Natural killer cell (primary cell): ENCODE measurements at regions not wholly inside any gene's neighbourhood (a gene's known extent, or its start where the extent isn't known, plus 50 kb on each side); places are given as distances from the start of the nearest gene placed in this dataset.

Experiments
- ATAC-seq, 3 donors: fragments of 150-1000 bp in 2 of 3; fragments of 200-7000 bp in 1 of 3; cut with Tn5 transposase; 1 replicate in 1 of 3; 2 replicates in 2 of 3; pipeline ENCODE4 v1.10.0; 2021; ENCODE audit warnings: mild to moderate bottlenecking in 2 of 3, moderate library complexity in 2 of 3
- DNase-seq, 2 donors: peaks; one replicate each; pipeline versions ENCODE4 v3.0.0 to v3.0.0-alpha.2; 2013 to 2021; ENCODE audit warnings: mixed read lengths in 1 of 2
- H3K27ac ChIP-seq: one replicate; pipeline ENCODE4 v1.5.1; 2013; ENCODE audit warnings: mild to moderate bottlenecking, low read length
- H3K27me3 ChIP-seq: one replicate; pipeline ENCODE4 v1.6.1; 2013; ENCODE audit warnings: low read length; ENCODE audit not compliant: control insufficient read depth, insufficient read depth
- H3K36me3 ChIP-seq: one replicate; pipeline ENCODE4 v1.6.1; 2013; ENCODE audit warnings: low read length; ENCODE audit not compliant: control insufficient read depth, insufficient read depth
- H3K4me1 ChIP-seq: one replicate; pipeline ENCODE4 v1.6.1; 2013; ENCODE audit warnings: low read length; ENCODE audit not compliant: control insufficient read depth, insufficient read depth
- H3K4me3 ChIP-seq: one replicate; pipeline ENCODE4 v1.5.1; 2013; ENCODE audit warnings: low read length
- H3K9me3 ChIP-seq: one replicate; pipeline ENCODE4 v1.6.1; 2013; ENCODE audit warnings: low read length; ENCODE audit not compliant: control insufficient read depth, insufficient read depth
- H3K27ac Mint-ChIP-seq, 2 donors: one replicate each; pipeline ENCODE4 v1.8.0; 2022; ENCODE audit warnings: mild to moderate bottlenecking in 2 of 2, mixed read lengths in 2 of 2, moderate library complexity in 1 of 2
- H3K27me3 Mint-ChIP-seq, 2 donors: one replicate each; pipeline ENCODE4 v1.8.0; 2022; ENCODE audit warnings: low read depth in 2 of 2, mixed read lengths in 2 of 2
- H3K36me3 Mint-ChIP-seq: one replicate; pipeline ENCODE4 v1.8.0; 2022; ENCODE audit warnings: mixed read lengths
- H3K4me1 Mint-ChIP-seq, 2 donors: one replicate each; pipeline ENCODE4 v1.8.0; 2022; ENCODE audit warnings: mixed read lengths in 2 of 2
- H3K4me3 Mint-ChIP-seq: one replicate; pipeline ENCODE4 v1.8.0; 2022; ENCODE audit warnings: mild to moderate bottlenecking, moderate library complexity, mixed read lengths
- H3K9me3 Mint-ChIP-seq, 2 donors: one replicate each; pipeline ENCODE4 v1.8.0; 2022; ENCODE audit warnings: mixed read lengths in 2 of 2
- WGBS: methylation state at CpG from one replicate; pipeline ENCODE4 v1.1.7; 2013; ENCODE audit warnings: missing lambda C conversion rate; ENCODE audit not compliant: insufficient coverage; 5-methylcytosine and 5-hydroxymethylcytosine counted together
- intact Hi-C: fragments of 100-400 bp; cut with micrococcal nuclease; formaldehyde crosslinking; loops from one replicate; pipeline ENCODE4 v1.14.2; 2022
- TF ChIP-seq, protein P1 (sequence below): fragments of 200-600 bp; IDR thresholded peaks from one replicate; pipeline ENCODE4 v1.8.0; 2022; ENCODE audit warnings: antibody characterized with exemption

DNA sequence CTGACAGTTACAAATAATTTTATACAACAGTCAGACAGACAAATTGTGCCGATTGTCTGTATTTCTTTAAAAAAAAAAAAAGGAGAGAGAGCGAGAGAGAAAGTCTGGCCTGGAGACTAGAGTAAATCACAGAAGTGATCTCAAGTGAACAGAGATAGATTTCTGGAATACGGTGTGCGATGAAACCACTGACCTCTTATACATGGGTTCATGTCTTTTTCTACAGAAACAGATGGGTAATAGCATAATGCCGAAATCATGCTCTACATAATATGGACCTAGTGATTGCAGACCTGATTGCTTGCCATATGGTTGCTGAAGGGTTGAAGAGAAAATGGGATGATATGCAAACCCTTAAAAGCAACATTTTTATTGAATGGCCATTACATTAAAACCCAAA lies 403.3 kb upstream of the FANCL start:
- Mint-ChIP-seq H3K4me1 (peaks cover 0 to 6% of the 10 kb centered on the region in 2 donors), H3K36me3 (no peaks in the 10 kb centered on the region), H3K4me3 (no peak overlapping the region), H3K9me3 (peaks cover 0 to 2% of the 10 kb centered on the region in 2 donors), H3K27ac (no peak overlapping the region), H3K27me3 (no peaks in the 10 kb centered on the region)
- Histone ChIP-seq H3K36me3 (no peaks in the 10 kb centered on the region), H3K27ac (no peak overlapping the region), H3K4me1 (no peaks in the 10 kb centered on the region), H3K27me3 (no peaks in the 10 kb centered on the region), H3K9me3 (no peaks in the 10 kb centered on the region), H3K4me3 (no peak overlapping the region)
- TF ChIP-seq, protein P1, sequence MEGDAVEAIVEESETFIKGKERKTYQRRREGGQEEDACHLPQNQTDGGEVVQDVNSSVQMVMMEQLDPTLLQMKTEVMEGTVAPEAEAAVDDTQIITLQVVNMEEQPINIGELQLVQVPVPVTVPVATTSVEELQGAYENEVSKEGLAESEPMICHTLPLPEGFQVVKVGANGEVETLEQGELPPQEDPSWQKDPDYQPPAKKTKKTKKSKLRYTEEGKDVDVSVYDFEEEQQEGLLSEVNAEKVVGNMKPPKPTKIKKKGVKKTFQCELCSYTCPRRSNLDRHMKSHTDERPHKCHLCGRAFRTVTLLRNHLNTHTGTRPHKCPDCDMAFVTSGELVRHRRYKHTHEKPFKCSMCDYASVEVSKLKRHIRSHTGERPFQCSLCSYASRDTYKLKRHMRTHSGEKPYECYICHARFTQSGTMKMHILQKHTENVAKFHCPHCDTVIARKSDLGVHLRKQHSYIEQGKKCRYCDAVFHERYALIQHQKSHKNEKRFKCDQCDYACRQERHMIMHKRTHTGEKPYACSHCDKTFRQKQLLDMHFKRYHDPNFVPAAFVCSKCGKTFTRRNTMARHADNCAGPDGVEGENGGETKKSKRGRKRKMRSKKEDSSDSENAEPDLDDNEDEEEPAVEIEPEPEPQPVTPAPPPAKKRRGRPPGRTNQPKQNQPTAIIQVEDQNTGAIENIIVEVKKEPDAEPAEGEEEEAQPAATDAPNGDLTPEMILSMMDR = no peak
- intact Hi-C loops = no loop called here
- no peak for DNase-seq
- WGBS = 97% methylated on average over 5 of the region's 5 CpGs
- ATAC-seq = no peak

DNA sequence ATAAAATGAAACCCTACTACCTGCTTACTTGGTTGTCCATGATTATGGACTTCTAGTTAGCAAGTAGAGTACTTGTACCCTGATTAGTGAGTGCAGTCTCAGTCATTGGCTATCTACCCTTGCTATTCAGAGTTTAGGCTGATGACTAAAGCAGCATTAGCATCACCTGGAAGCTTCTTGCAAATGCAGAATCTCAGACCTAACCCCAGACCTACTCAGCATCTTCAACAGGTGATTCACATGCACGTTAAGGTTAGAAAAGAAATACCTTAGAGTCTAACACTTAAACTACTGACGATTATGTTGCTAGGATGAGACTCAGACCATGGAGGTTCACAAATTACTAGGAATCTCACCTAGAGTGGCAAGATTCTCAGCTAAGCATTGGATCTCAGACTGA lies 399.9 kb upstream of the FANCL start:
- H3K4me3 ChIP-seq = no peak overlapping the region
- no peaks in the 10 kb centered on the region for H3K36me3 Mint-ChIP-seq
- no peaks in the 10 kb centered on the region for H3K9me3 ChIP-seq
- TF ChIP-seq, protein P1 = no peak
- no peak overlapping the region for H3K27ac ChIP-seq
- peaks cover 0 to 2% of the 10 kb centered on the region in 2 donors for H3K9me3 Mint-ChIP-seq
- no peaks in the 10 kb centered on the region for H3K27me3 ChIP-seq
- peaks cover 0 to 6% of the 10 kb centered on the region in 2 donors for H3K4me1 Mint-ChIP-seq
- ATAC-seq (no peak), DNase-seq (no peak)
- WGBS = 88% methylated on average over 2 of the region's 2 CpGs
- H3K27me3 Mint-ChIP-seq = no peaks in the 10 kb centered on the region
- no peaks in the 10 kb centered on the region for H3K36me3 ChIP-seq
- no peaks in the 10 kb centered on the region for H3K4me1 ChIP-seq
- intact Hi-C loops = no loop called here
- H3K4me3 Mint-ChIP-seq = no peak overlapping the region
- H3K27ac Mint-ChIP-seq = no peak overlapping the region

DNA sequence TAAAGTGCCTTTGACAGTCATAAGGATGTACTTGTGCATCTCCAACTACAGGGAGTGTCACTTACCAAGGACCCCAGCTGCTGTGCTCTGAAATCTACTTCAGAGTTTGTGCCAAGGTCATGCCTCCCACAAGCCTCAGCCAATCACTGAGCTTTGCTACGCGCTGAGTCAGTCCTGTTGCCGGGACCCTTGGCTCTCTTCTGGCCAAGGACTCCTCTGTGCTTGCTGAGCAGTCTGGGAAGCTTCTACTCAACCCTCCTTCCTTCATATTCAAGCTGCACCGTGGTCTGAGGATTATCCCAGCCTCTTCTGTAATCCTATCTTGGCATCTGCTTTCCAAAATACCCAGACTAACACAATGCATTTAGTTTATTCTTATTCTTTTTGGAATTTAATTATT lies 398.9 kb upstream of the FANCL start:
- Histone ChIP-seq H3K9me3 (no peaks in the 10 kb centered on the region), H3K4me3 (no peak overlapping the region), H3K27ac (no peak overlapping the region), H3K27me3 (no peaks in the 10 kb centered on the region), H3K4me1 (no peaks in the 10 kb centered on the region), H3K36me3 (no peaks in the 10 kb centered on the region)
- H3K36me3 Mint-ChIP-seq = no peaks in the 10 kb centered on the region
- H3K9me3 Mint-ChIP-seq = peaks cover 0 to 2% of the 10 kb centered on the region in 2 donors
- no peaks in the 10 kb centered on the region for H3K27me3 Mint-ChIP-seq
- H3K4me3 Mint-ChIP-seq = no peak overlapping the region
- WGBS = 91% methylated on average over 4 of the region's 4 CpGs
- TF ChIP-seq, protein P1 = no peak
- intact Hi-C loops = no loop called here
- no peak overlapping the region for H3K27ac Mint-ChIP-seq
- ATAC-seq (no peak), DNase-seq (no peak)
- peaks cover 0 to 6% of the 10 kb centered on the region in 2 donors for H3K4me1 Mint-ChIP-seq

DNA sequence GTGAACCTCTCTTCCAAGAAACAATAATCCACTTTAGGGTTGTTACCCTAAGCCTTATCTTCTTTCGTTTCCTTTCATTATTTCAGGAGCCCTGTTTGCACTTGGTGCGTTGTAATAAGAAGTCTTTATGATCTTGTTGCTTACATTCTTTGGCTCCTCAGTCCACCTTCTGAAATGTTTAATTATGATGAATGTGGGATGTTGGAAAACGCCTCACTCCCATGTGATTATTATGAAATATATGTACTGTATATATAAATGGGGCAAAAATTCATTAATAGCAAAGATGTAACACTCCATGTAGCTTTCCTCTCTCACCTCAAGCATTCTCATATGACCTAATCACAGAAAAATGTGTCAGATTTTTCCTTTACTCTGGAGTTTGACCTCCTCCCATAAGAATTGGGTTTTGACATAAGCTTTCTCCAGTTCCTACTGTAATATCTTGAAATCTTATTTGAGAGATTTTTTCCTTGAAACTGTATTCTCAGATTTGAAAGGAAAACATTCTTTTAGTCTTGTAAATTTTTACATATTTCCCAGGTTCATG lies 397.2 kb upstream of the FANCL start:
- H3K4me1 ChIP-seq = no peaks in the 10 kb centered on the region
- H3K36me3 Mint-ChIP-seq = no peaks in the 10 kb centered on the region
- no peaks in the 10 kb centered on the region for H3K27me3 ChIP-seq
- no peak for ATAC-seq
- no peaks in the 10 kb centered on the region for H3K4me1 Mint-ChIP-seq
- H3K4me3 ChIP-seq = no peak overlapping the region
- no peak overlapping the region for H3K4me3 Mint-ChIP-seq
- H3K27me3 Mint-ChIP-seq = no peaks in the 10 kb centered on the region
- H3K36me3 ChIP-seq = no peaks in the 10 kb centered on the region
- intact Hi-C loops = no loop called here
- DNase-seq = no peak
- 80% methylated on average over 1 of the region's 3 CpGs for WGBS
- TF ChIP-seq, protein P1 = no peak
- H3K9me3 ChIP-seq = no peaks in the 10 kb centered on the region
- no peak overlapping the region for H3K27ac Mint-ChIP-seq
- H3K9me3 Mint-ChIP-seq = peaks cover 0 to 3% of the 10 kb centered on the region in 2 donors
- H3K27ac ChIP-seq = no peak overlapping the region
